Calu3 (cell line): ENCODE measurements at regions not wholly inside any gene's neighbourhood (a gene's known extent, or its start where the extent isn't known, plus 50 kb on each side); places are given as distances from the start of the nearest gene placed in this dataset.

ENCODE experiments used
- BruUV-seq: library from RNA; stranded (reverse); fragments of 400-500 nt; replicated peaks from 2 replicates; lab custom pipeline; 2021; lab: Mats Ljungman, UMichigan
- CTCF ChIA-PET: fragments of 300-600 bp; sonication (Branson Sonifier 250); formaldehyde crosslinking; loops from one replicate; lab custom pipeline; 2022; ENCODE audit warnings: antibody characterized with exemption; lab: Charles Lee
- DNase-seq: peaks from one replicate; pipeline ENCODE4 v3.0.0; 2022
- H3K27ac Mint-ChIP-seq: one replicate; pipeline ENCODE4 v1.8.0; 2022; ENCODE audit warnings: mixed read lengths; ENCODE audit not compliant: unreplicated experiment
- H3K27me3 Mint-ChIP-seq: one replicate; pipeline ENCODE4 v1.8.0; 2022; ENCODE audit warnings: mixed read lengths; ENCODE audit not compliant: unreplicated experiment
- H3K36me3 Mint-ChIP-seq: one replicate; pipeline ENCODE4 v1.8.0; 2022; ENCODE audit warnings: mild to moderate bottlenecking, moderate library complexity, mixed read lengths; ENCODE audit not compliant: insufficient read depth, unreplicated experiment
- H3K4me1 Mint-ChIP-seq: one replicate; pipeline ENCODE4 v1.8.0; 2022; ENCODE audit warnings: mild to moderate bottlenecking, low read depth, mixed read lengths; ENCODE audit not compliant: unreplicated experiment
- H3K4me3 Mint-ChIP-seq: one replicate; pipeline ENCODE4 v1.8.0; 2022; ENCODE audit warnings: mild to moderate bottlenecking, low read depth, moderate library complexity, mixed read lengths; ENCODE audit not compliant: unreplicated experiment
- H3K9me3 Mint-ChIP-seq: one replicate; pipeline ENCODE4 v1.8.0; 2022; ENCODE audit warnings: low read depth, mixed read lengths; ENCODE audit not compliant: unreplicated experiment
- intact Hi-C: fragments of 100-400 bp; cut with micrococcal nuclease; formaldehyde crosslinking; loops from one replicate; pipeline ENCODE4 v1.10.0; 2022; ENCODE audit not compliant: unreplicated experiment
- TF ChIP-seq, protein P1 (sequence below): fragments of 200-600 bp; IDR thresholded peaks from one replicate; pipeline ENCODE4 v1.8.0; 2022; ENCODE audit warnings: antibody characterized with exemption; ENCODE audit not compliant: unreplicated experiment

DNA sequence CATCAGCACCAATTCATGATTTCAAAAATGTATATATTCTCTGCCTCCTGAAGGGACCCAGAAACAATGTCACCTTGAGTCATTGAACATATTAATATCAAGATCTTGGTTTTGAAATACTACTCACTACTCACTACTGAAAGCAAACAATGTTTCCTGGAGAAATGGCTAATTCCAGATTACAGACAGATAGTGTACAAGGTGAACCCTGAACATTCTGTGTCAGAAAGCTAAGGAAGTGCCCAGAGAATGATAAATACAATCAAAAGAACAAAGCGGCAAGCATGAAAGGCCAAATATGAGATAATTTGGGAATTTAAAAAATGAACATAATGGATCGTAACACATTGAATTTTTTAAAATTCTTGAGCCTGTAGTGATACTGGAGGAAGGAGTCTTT is 101.5 kb upstream of the TENT5A start:
- no TSS peak for BruUV-seq
- CTCF ChIA-PET: no interaction called here
- H3K27ac Mint-ChIP-seq: no peak overlapping the region
- no peaks in the 10 kb centered on the region for H3K4me1 Mint-ChIP-seq
- no peaks in the 10 kb centered on the region for H3K27me3 Mint-ChIP-seq
- intact Hi-C loops: no loop called here
- H3K36me3 Mint-ChIP-seq: no peaks in the 10 kb centered on the region
- DNase-seq: no peak
- TF ChIP-seq, protein P1, sequence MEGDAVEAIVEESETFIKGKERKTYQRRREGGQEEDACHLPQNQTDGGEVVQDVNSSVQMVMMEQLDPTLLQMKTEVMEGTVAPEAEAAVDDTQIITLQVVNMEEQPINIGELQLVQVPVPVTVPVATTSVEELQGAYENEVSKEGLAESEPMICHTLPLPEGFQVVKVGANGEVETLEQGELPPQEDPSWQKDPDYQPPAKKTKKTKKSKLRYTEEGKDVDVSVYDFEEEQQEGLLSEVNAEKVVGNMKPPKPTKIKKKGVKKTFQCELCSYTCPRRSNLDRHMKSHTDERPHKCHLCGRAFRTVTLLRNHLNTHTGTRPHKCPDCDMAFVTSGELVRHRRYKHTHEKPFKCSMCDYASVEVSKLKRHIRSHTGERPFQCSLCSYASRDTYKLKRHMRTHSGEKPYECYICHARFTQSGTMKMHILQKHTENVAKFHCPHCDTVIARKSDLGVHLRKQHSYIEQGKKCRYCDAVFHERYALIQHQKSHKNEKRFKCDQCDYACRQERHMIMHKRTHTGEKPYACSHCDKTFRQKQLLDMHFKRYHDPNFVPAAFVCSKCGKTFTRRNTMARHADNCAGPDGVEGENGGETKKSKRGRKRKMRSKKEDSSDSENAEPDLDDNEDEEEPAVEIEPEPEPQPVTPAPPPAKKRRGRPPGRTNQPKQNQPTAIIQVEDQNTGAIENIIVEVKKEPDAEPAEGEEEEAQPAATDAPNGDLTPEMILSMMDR: no peak
- no peak overlapping the region for H3K4me3 Mint-ChIP-seq
- H3K9me3 Mint-ChIP-seq: peaks cover 2% of the 10 kb centered on the region

DNA sequence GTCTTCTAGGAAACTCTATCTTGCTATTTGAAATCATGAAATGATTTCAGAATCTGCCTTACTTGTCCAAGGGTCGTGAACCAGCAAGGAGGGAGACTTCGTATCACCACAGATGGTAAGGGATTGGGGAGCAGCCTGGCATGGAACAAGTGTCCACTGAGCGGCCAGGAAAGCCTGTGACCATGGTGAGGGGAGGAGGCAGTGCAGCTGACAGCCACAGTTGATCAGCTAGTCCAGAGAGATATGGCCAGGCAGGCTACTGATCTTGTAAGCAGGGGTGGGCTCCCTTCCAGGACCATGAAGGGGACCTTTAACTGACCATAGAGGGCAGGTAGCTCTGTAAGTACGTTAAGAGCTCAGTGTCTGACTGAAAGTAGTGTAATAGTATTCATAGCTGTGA is 96.8 kb upstream of the TENT5A start:
- BruUV-seq: no TSS peak
- intact Hi-C loops: no loop called here
- peaks cover 9% of the 10 kb centered on the region for H3K4me1 Mint-ChIP-seq

GRCh38 chr6:81847866-81848265 is 95.4 kb upstream of the TENT5A start:
- intact Hi-C loops: no loop called here
- CTCF ChIA-PET: interaction anchor here (0.6 kb wide), 1 partner anchor 48 kb away, joined by 5 read pairs; no protein-coding TSS in a partner anchor
- BruUV-seq: no TSS peak
- Mint-ChIP-seq H3K27me3 (no peaks in the 10 kb centered on the region), H3K27ac (no peak overlapping the region), H3K4me3 (no peak overlapping the region), H3K36me3 (no peaks in the 10 kb centered on the region), H3K9me3 (peaks cover 5% of the 10 kb centered on the region), H3K4me1 (peaks cover 18% of the 10 kb centered on the region)
- TF ChIP-seq, protein P1: no peak
- DNase-seq: no peak

More for the DNA sequence above, 96.8 kb upstream of the TENT5A start:
- CTCF ChIA-PET: no interaction called here
- Mint-ChIP-seq H3K27ac (no peak overlapping the region), H3K27me3 (no peaks in the 10 kb centered on the region), H3K9me3 (peaks cover 3% of the 10 kb centered on the region), H3K4me3 (no peak overlapping the region), H3K36me3 (no peaks in the 10 kb centered on the region)
- TF ChIP-seq, protein P1: no peak
- DNase-seq: no peak

GRCh38 chr6:81844686-81845085 is 92.2 kb upstream of the TENT5A start:
- no peaks in the 10 kb centered on the region for H3K36me3 Mint-ChIP-seq
- intact Hi-C loops: no loop called here
- H3K4me1 Mint-ChIP-seq: peaks cover 18% of the 10 kb centered on the region
- no peak overlapping the region for H3K27ac Mint-ChIP-seq
- no peaks in the 10 kb centered on the region for H3K27me3 Mint-ChIP-seq
- CTCF ChIA-PET: no interaction called here
- TF ChIP-seq, protein P1: no peak
- BruUV-seq: no TSS peak
- H3K4me3 Mint-ChIP-seq: no peak overlapping the region
- no peak for DNase-seq
- peaks cover 5% of the 10 kb centered on the region for H3K9me3 Mint-ChIP-seq
